CD14-positive monocyte (primary cell): ENCODE measurements at regions not wholly inside any gene's neighbourhood (a gene's known extent, or its start where the extent isn't known, plus 50 kb on each side); places are given as distances from the start of the nearest gene placed in this dataset.

ENCODE experiments used
- DNase-seq, 3 donors: peaks; one replicate each; pipeline ENCODE4 v3.0.0-alpha.2; 2011 to 2022
- H2AFZ ChIP-seq: 2 replicates; pipeline ENCODE4 v1.6.0; 2012; ENCODE audit warnings: mild to moderate bottlenecking, low read depth, low read length, inconsistent platforms; ENCODE audit not compliant: insufficient read depth, poor library complexity, severe bottlenecking
- H3K27ac ChIP-seq, 2 donors: 1 replicate in 1 of 2; 2 replicates in 1 of 2; pipeline ENCODE4 v1.5.1; 2012 to 2013; ENCODE audit warnings: low read length in 2 of 2, control low read depth in 1 of 2, inconsistent platforms in 1 of 2, low read depth in 1 of 2, mild to moderate bottlenecking in 1 of 2
- H3K27me3 ChIP-seq, 2 donors: one replicate each; pipeline versions ENCODE4 v1.6.0 to v1.6.1; 2011 to 2013; ENCODE audit warnings: low read length in 2 of 2; ENCODE audit not compliant: control insufficient read depth in 2 of 2, insufficient read depth in 2 of 2
- H3K36me3 ChIP-seq, 2 donors: replicated peaks in 1 of 2; 1 replicate in 1 of 2; 2 replicates in 1 of 2; pipeline versions ENCODE4 v1.5.1 to v1.6.1; 2012 to 2013; ENCODE audit warnings: low read length in 2 of 2, control low read depth in 1 of 2, inconsistent platforms in 1 of 2, mild to moderate bottlenecking in 1 of 2; ENCODE audit not compliant: insufficient read depth in 2 of 2, control insufficient read depth in 1 of 2
- H3K4me1 ChIP-seq, 2 donors: 1 replicate in 1 of 2; 2 replicates in 1 of 2; pipeline versions ENCODE4 v1.5.1 to v1.6.1; 2012 to 2013; ENCODE audit warnings: low read length in 2 of 2, control low read depth in 1 of 2, inconsistent platforms in 1 of 2, mild to moderate bottlenecking in 1 of 2, moderate library complexity in 1 of 2; ENCODE audit not compliant: insufficient read depth in 2 of 2, control insufficient read depth in 1 of 2
- H3K4me2 ChIP-seq: replicated peaks from 2 replicates; pipeline ENCODE3; 2012; ENCODE audit warnings: low read length, moderate library complexity, mild to moderate bottlenecking; ENCODE audit not compliant: poor library complexity, severe bottlenecking; ENCODE audit errors: extremely low read depth
- H3K4me3 ChIP-seq, 3 experiments: fragments of 200-600 bp in 1 of 3; sonication (generic) in 1 of 3; replicated peaks in 1 of 3; 1 replicate in 2 of 3; 2 replicates in 1 of 3; pipeline ENCODE4 v1.5.1; 2011 to 2013; ENCODE audit warnings: low read length in 3 of 3, mild to moderate bottlenecking in 3 of 3, control low read depth in 2 of 3, low read depth in 2 of 3, inconsistent platforms in 1 of 3, moderate library complexity in 1 of 3
- H3K79me2 ChIP-seq: 2 replicates; pipeline ENCODE4 v1.6.0; 2012; ENCODE audit warnings: mild to moderate bottlenecking, control low read depth, inconsistent platforms, low read length, moderate library complexity; ENCODE audit not compliant: insufficient read depth
- H3K9ac ChIP-seq: 2 replicates; pipeline ENCODE4 v1.6.0; 2017; ENCODE audit warnings: low read length, mild to moderate bottlenecking; ENCODE audit not compliant: insufficient read depth, poor library complexity, severe bottlenecking
- H3K9me3 ChIP-seq, 2 donors: replicated peaks in 1 of 2; 1 replicate in 1 of 2; 2 replicates in 1 of 2; pipeline versions ENCODE4 v1.5.1 to v1.6.1; 2012 to 2013; ENCODE audit warnings: low read length in 2 of 2, control low read depth in 1 of 2; ENCODE audit not compliant: control insufficient read depth in 1 of 2, insufficient read depth in 1 of 2
- H4K20me1 ChIP-seq: 2 replicates; pipeline ENCODE4 v1.6.0; 2012; ENCODE audit warnings: mild to moderate bottlenecking, low read length, control low read depth, moderate library complexity; ENCODE audit not compliant: insufficient read depth
- H3K27ac Mint-ChIP-seq, 7 donors: one replicate each; pipeline ENCODE4 v1.8.0; 2020; ENCODE audit warnings: mild to moderate bottlenecking in 7 of 7, mixed read lengths in 7 of 7, moderate library complexity in 6 of 7, inconsistent platforms in 2 of 7
- H3K27me3 Mint-ChIP-seq, 3 donors: one replicate each; pipeline ENCODE4 v1.8.0; 2021 to 2022; ENCODE audit warnings: low read depth in 3 of 3, mild to moderate bottlenecking in 3 of 3, mixed read lengths in 3 of 3, moderate library complexity in 3 of 3, inconsistent platforms in 1 of 3
- H3K36me3 Mint-ChIP-seq, 2 donors: one replicate each; pipeline ENCODE4 v1.8.0; 2020; ENCODE audit warnings: mixed read lengths in 2 of 2, inconsistent platforms in 1 of 2, mild to moderate bottlenecking in 1 of 2
- H3K4me1 Mint-ChIP-seq: one replicate; pipeline ENCODE4 v1.8.0; 2020; ENCODE audit warnings: mild to moderate bottlenecking, mixed read lengths
- H3K4me3 Mint-ChIP-seq, 2 donors: one replicate each; pipeline ENCODE4 v1.8.0; 2020; ENCODE audit warnings: mild to moderate bottlenecking in 2 of 2, mixed read lengths in 2 of 2, moderate library complexity in 1 of 2
- H3K9me3 Mint-ChIP-seq, 7 donors: one replicate each; pipeline ENCODE4 v1.8.0; 2020 to 2022; ENCODE audit warnings: mixed read lengths in 7 of 7, mild to moderate bottlenecking in 6 of 7, moderate library complexity in 6 of 7, inconsistent platforms in 2 of 7
- CTCF ChIP-seq: fragments of 200-600 bp; IDR thresholded peaks from one replicate; pipeline ENCODE4 v1.8.0; 2022; ENCODE audit warnings: antibody characterized with exemption, mild to moderate bottlenecking
- WGBS: methylation state at CpG from one replicate; pipeline ENCODE4 v1.1.5; 2013; ENCODE audit warnings: missing lambda C conversion rate; ENCODE audit not compliant: insufficient coverage; 5-methylcytosine and 5-hydroxymethylcytosine counted together
- intact Hi-C, 2 donors: fragments of 100-400 bp; cut with micrococcal nuclease; formaldehyde crosslinking; loops; one replicate each; pipeline versions ENCODE4 v1.15.0 to v1.15.1; 2023

- no peaks in the 10 kb centered on the region for H3K4me1 Mint-ChIP-seq
- intact Hi-C loops: no loop called here
- H3K27me3 Mint-ChIP-seq: no peaks in the 10 kb centered on the region
Measured at GRCh38 chr1:68938051-68938666, 441.3 kb upstream of the DEPDC1 start.

GRCh38 chr1:68950036-68950435 is 453.2 kb upstream of the DEPDC1 start:
- WGBS: 100% methylated on average over 2 of the region's 3 CpGs
- TF ChIP-seq CTCF: no peak

More at GRCh38 chr1:68938051-68938666, 441.3 kb upstream of the DEPDC1 start:
- no peaks in the 10 kb centered on the region for H3K4me1 ChIP-seq
- no peaks in the 10 kb centered on the region for H3K27me3 ChIP-seq
- H3K36me3 ChIP-seq: no peaks in the 10 kb centered on the region
- H3K36me3 Mint-ChIP-seq: no peaks in the 10 kb centered on the region
- H3K4me3 Mint-ChIP-seq: no peak overlapping the region
- 92% methylated on average over 3 of the region's 5 CpGs for WGBS
- no peak overlapping the region for H3K27ac ChIP-seq
- H3K9ac ChIP-seq: no peak overlapping the region
- no peak overlapping the region for H3K4me2 ChIP-seq
- H3K79me2 ChIP-seq: no peaks in the 10 kb centered on the region
- H3K27ac Mint-ChIP-seq: no peak overlapping the region
- no peak overlapping the region for H2AFZ ChIP-seq
- peaks cover 0 to 3% of the 10 kb centered on the region in 2 donors for H3K9me3 ChIP-seq
- no peak for DNase-seq
- peaks cover 0 to 18% (median 6%) of the 10 kb centered on the region in 7 donors for H3K9me3 Mint-ChIP-seq
- no peaks in the 10 kb centered on the region for H4K20me1 ChIP-seq
- no peak for TF ChIP-seq CTCF
- H3K4me3 ChIP-seq: no peak overlapping the region

More at GRCh38 chr1:68950036-68950435, 453.2 kb upstream of the DEPDC1 start:
- no peaks in the 10 kb centered on the region for H3K36me3 ChIP-seq
- Mint-ChIP-seq H3K4me3 (no peak overlapping the region), H3K4me1 (no peaks in the 10 kb centered on the region), H3K9me3 (peaks cover 0 to 12% (median 0%) of the 10 kb centered on the region in 7 donors), H3K36me3 (no peaks in the 10 kb centered on the region), H3K27ac (no peak overlapping the region), H3K27me3 (no peaks in the 10 kb centered on the region)
- H3K27me3 ChIP-seq: no peaks in the 10 kb centered on the region
- no peaks in the 10 kb centered on the region for H3K79me2 ChIP-seq
- no peak for DNase-seq
- intact Hi-C loops: no loop called here
- no peaks in the 10 kb centered on the region for H3K4me1 ChIP-seq
- H3K9me3 ChIP-seq: no peaks in the 10 kb centered on the region
- H2AFZ ChIP-seq: no peak overlapping the region
- H3K9ac ChIP-seq: no peak overlapping the region
- H4K20me1 ChIP-seq: no peaks in the 10 kb centered on the region
- no peak overlapping the region for H3K27ac ChIP-seq
- no peak overlapping the region for H3K4me3 ChIP-seq
- no peak overlapping the region for H3K4me2 ChIP-seq
